BJ (cell line): ENCODE measurements at regions not wholly inside any gene's neighbourhood (a gene's known extent, or its start where the extent isn't known, plus 50 kb on each side); places are given as distances from the start of the nearest gene placed in this dataset.

Source experiments
- CTCF ChIA-PET: fragments of 350-600 bp; formaldehyde crosslinking; extraction: SDS; loops from one replicate; lab custom pipeline; 2021; ENCODE audit warnings: antibody characterized with exemption, inconsistent platforms; lab: Yijun Ruan, JAX
- POLR2A ChIA-PET: fragments of 300-600 bp; sonication (Branson Sonifier 250); formaldehyde crosslinking; extraction: SDS; loops from one replicate; lab custom pipeline; 2021; ENCODE audit warnings: antibody characterized with exemption; lab: Charles Lee
- DNase-seq: peaks from one replicate; pipeline ENCODE4 v3.0.0-alpha.2; 2011; ENCODE audit warnings: low read depth
- H3K27me3 ChIP-seq: 2 replicates; pipeline ENCODE4 v1.6.0; 2011; ENCODE audit warnings: low read length; ENCODE audit not compliant: control insufficient read depth, insufficient read depth
- H3K36me3 ChIP-seq: 2 replicates; pipeline ENCODE4 v1.5.1; 2011; ENCODE audit warnings: low read length; ENCODE audit not compliant: control insufficient read depth, insufficient read depth
- H3K4me3 ChIP-seq: 2 replicates; pipeline ENCODE4 v1.5.1; 2011; ENCODE audit warnings: low read depth, mild to moderate bottlenecking, control low read depth, low read length
- TF ChIP-seq, protein P1 (sequence below): IDR thresholded peaks from 2 replicates; pipeline ENCODE4 v1.5.1; 2011; ENCODE audit warnings: low read depth, mild to moderate bottlenecking, control low read depth, inconsistent platforms, low read length, moderate library complexity; ENCODE audit not compliant: insufficient read depth

DNA sequence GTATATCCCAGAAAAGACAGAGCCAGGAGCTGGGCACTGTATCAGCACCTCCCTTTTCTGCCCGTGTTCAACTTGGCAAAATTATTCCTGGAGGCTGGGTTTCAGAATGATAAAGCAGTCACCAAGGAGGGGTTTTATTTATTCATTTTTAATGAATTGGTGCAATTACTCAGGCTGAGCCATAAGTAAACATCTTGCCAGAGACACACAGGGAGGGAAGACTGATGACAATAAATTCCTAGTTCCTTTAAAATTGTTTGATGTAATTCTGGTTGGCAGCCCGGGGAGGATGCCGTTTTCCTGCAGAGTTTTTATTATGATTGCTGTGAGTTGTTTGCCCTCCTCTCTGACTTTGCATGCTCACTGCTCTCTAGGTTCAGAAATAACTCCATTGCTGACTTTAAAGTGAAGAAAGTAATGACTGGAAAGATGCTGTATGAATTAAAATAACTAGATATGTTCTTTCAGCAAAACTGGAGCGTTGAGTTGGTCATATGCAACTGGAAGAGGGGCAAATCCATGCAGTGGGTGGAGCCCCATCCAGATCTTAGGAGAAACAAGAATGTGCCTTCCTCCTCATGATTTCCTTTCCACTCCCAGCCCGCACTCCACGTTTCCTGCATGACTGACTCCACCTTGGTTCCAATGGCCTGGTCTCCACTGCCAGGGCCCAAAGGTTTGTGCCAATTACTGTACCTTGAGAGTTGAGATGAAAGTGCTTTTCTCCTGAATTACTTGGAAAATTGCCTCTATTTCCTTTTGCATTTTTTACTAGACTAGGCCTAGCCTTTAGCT, 182.1 kb downstream of the RFC3 start:
- Histone ChIP-seq H3K27me3 (no peaks in the 10 kb centered on the region), H3K4me3 (no peak overlapping the region), H3K36me3 (no peaks in the 10 kb centered on the region)
- ChIA-PET POLR2A (no interaction called here), CTCF (no interaction called here)
- TF ChIP-seq, protein P1, sequence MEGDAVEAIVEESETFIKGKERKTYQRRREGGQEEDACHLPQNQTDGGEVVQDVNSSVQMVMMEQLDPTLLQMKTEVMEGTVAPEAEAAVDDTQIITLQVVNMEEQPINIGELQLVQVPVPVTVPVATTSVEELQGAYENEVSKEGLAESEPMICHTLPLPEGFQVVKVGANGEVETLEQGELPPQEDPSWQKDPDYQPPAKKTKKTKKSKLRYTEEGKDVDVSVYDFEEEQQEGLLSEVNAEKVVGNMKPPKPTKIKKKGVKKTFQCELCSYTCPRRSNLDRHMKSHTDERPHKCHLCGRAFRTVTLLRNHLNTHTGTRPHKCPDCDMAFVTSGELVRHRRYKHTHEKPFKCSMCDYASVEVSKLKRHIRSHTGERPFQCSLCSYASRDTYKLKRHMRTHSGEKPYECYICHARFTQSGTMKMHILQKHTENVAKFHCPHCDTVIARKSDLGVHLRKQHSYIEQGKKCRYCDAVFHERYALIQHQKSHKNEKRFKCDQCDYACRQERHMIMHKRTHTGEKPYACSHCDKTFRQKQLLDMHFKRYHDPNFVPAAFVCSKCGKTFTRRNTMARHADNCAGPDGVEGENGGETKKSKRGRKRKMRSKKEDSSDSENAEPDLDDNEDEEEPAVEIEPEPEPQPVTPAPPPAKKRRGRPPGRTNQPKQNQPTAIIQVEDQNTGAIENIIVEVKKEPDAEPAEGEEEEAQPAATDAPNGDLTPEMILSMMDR, result no peak
- no peak for DNase-seq

DNA sequence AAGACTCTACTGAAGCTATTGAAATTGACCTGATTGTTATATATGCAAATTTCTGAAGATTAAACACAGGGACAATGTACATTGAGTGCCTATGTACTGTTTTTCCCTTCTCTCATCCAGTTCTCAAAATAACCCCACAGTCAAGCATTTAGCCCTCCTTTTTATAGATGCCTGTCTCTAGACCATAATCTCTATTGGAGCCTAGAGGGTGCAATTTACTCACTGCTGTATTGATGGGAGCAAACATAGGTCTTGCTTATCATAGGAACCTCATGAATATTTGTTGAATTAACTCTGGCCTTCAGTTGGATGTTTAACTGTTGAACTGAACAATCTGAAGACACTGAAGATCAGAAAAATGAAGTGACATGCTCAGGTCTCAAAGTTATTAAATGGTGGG, 183.0 kb downstream of the RFC3 start:
- no peak overlapping the region for H3K4me3 ChIP-seq
- CTCF ChIA-PET, result no interaction called here
- no peak for DNase-seq
- TF ChIP-seq, protein P1, result no peak
- no peaks in the 10 kb centered on the region for H3K27me3 ChIP-seq
- H3K36me3 ChIP-seq, result no peaks in the 10 kb centered on the region
- POLR2A ChIA-PET, result no interaction called here

DNA sequence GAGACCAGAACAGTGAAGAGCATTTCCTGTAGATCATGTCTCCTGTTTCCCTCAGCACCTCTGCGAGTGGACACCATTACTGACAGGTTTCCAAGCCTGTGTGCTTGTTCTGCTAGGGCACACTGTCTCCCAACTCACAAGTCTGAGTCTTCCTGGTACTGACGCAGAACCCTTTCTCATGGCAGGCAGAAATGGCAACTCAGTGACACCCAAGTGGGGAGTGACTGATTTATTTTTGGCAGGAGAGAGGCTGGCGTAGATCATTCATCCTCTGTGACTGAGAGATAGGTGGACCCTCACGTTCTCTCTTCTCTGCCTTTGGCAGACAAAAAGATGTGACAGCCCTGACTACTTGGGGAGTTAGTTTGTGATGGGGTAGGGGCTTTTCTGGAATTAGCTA, 183.4 kb downstream of the RFC3 start:
- Histone ChIP-seq H3K36me3 (no peaks in the 10 kb centered on the region), H3K4me3 (no peak overlapping the region), H3K27me3 (no peaks in the 10 kb centered on the region)
- TF ChIP-seq, protein P1, result no peak
- CTCF ChIA-PET, result no interaction called here
- POLR2A ChIA-PET, result no interaction called here
- no peak for DNase-seq

DNA sequence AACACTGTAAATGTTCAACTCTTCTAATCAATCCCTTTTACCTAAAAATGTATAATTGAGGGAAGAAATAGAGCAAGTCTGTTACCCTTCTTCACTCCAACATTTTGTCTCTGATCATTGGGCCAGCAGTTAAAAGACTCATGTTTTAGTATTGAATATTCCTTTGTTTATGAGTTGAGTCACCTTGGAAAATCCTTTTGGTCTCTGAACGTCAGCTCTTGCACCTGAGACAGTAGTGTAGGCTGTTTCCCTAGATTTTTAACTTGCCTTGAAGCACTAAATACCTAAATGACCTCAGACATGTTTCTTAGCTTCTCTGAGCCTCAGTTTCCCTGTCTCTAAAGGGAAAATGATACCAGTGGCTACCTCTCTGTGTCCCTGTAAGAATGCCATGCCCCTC, 184.2 kb downstream of the RFC3 start:
- POLR2A ChIA-PET, result no interaction called here
- DNase-seq, result no peak
- no peak overlapping the region for H3K4me3 ChIP-seq
- H3K27me3 ChIP-seq, result no peaks in the 10 kb centered on the region
- CTCF ChIA-PET, result no interaction called here
- no peaks in the 10 kb centered on the region for H3K36me3 ChIP-seq
- TF ChIP-seq, protein P1, result no peak

DNA sequence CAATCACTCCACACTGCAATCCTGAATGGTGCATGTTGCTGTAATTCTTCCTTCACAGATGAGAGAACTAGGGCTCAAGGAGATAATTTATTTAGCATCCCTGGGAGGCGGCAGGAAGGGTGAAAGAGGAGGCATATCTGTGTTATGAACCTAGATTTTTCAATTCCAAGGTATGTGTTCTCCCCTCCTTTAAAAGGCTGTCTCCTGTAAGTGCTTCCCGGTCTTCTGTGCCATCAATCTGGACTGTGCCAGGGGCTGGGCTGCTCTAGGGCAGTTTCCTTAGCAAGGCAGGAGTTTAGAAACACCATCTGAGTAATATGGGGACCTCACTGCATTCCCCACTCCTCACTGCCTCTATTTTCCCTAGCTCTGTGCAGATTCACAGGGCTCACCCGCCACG, 185.0 kb downstream of the RFC3 start:
- no peaks in the 10 kb centered on the region for H3K36me3 ChIP-seq
- TF ChIP-seq, protein P1, result no peak
- POLR2A ChIA-PET, result no interaction called here
- no peak overlapping the region for H3K4me3 ChIP-seq
- no peaks in the 10 kb centered on the region for H3K27me3 ChIP-seq
- CTCF ChIA-PET, result no interaction called here
- DNase-seq, result no peak
